ENCODE measurements at regions not wholly inside any gene's neighbourhood (a gene's known extent, or its start where the extent isn't known, plus 50 kb on each side); places are given as distances from the start of the nearest gene placed in this dataset.

- Histone ChIP-seq H3K4me3 (ENCODE audit: low read depth in 1 of 3, low read length in 3 of 3) (no peak overlapping the region), H3K9me3 (ENCODE audit: control insufficient read depth in 4 of 4, low read length in 3 of 4) (peaks cover 0 to 5% (median 2%) of the 10 kb centered on the region in 4 donors), H3K27me3 (ENCODE audit: control insufficient read depth in 4 of 4, insufficient read depth in 4 of 4, low read length in 3 of 4) (no peaks in the 10 kb centered on the region), H3K27ac (ENCODE audit: low read depth in 1 of 2, low read length in 2 of 2) (no peak overlapping the region), H3K36me3 (ENCODE audit: control insufficient read depth in 4 of 4, insufficient read depth in 3 of 4, low read depth in 1 of 4, low read length in 3 of 4) (no peaks in the 10 kb centered on the region), H3K9ac (ENCODE audit: low read depth in 1 of 2, low read length in 2 of 2) (no peak overlapping the region), H3K4me1 (ENCODE audit: control insufficient read depth in 4 of 4, insufficient read depth in 4 of 4, low read length in 3 of 4) (no peaks in the 10 kb centered on the region)
- TF ChIP-seq RXRA (IDR thresholded peaks at IDR 0.05) (no peak), REST (IDR thresholded peaks at IDR 0.05) (no peak), FOXA1 (IDR thresholded peaks at IDR 0.05) (no peak), EGR1 (IDR thresholded peaks at IDR 0.05; ENCODE audit: low read depth in 2 of 2) (no peak), NR2F2 (IDR thresholded peaks at IDR 0.05) (no peak), FOXA2 (IDR thresholded peaks at IDR 0.05) (no peak), MAX (IDR thresholded peaks at IDR 0.05) (no peak), GABPA (IDR thresholded peaks at IDR 0.05 in 1 of 2, conservative IDR thresholded peaks at IDR 0.05 in 1 of 2) (no peak), HNF4A (conservative IDR thresholded peaks at IDR 0.05) (no peak), JUND (IDR thresholded peaks at IDR 0.05) (no peak), TAF1 (conservative IDR thresholded peaks at IDR 0.05) (no peak), RAD21 (IDR thresholded peaks at IDR 0.05) (no peak), ZBTB33 (IDR thresholded peaks at IDR 0.05) (no peak), YY1 (IDR thresholded peaks at IDR 0.05) (no peak), CTCF (IDR thresholded peaks at IDR 0.05; ENCODE audit: low read depth, low read length, missing input control) (no peak), HNF4G (IDR thresholded peaks at IDR 0.05) (no peak)
- TF ChIP-seq, protein P1, sequence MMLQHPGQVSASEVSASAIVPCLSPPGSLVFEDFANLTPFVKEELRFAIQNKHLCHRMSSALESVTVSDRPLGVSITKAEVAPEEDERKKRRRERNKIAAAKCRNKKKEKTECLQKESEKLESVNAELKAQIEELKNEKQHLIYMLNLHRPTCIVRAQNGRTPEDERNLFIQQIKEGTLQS (IDR thresholded peaks at IDR 0.05), result no peak
- no peak for DNase-seq (ENCODE audit: low spot score)
- WGBS, result 54% methylated on average over 14 of the region's 14 CpGs
Observed at GRCh38 chr11:120001178-120002090, 136.5 kb downstream of the TRIM29 start.

Data from liver (tissue), 8 donors.